ENCODE measurements at regions not wholly inside any gene's neighbourhood (a gene's known extent, or its start where the extent isn't known, plus 50 kb on each side); places are given as distances from the start of the nearest gene placed in this dataset.

DNA sequence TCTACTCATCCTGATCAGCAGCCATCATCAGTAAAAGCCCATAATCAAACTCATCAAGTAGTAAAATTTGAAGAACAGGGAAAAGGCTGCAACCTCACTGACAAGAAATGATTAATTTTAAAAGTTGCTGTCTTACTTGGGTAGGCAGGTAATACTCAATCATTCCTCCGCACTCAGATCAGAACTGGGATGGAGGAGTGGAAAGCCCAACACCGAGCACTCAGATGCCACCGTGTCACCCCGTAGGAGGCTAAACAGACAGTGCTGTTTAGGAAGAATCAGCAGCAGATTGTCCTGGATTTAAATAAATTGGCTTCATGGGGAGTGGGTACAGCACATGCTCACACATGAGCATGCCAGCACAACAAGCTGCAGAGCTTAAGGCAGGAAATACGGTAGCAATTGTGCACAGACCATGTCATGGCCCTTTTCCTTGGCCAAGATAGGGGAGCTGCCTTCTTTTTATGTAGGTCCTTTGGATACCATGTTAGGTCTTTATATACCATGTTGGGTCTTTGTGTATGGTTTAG lies 92.6 kb upstream of the CDH6 start:
- no peak for DNase-seq (ENCODE audit: low spot score)
- TF ChIP-seq, protein P1, sequence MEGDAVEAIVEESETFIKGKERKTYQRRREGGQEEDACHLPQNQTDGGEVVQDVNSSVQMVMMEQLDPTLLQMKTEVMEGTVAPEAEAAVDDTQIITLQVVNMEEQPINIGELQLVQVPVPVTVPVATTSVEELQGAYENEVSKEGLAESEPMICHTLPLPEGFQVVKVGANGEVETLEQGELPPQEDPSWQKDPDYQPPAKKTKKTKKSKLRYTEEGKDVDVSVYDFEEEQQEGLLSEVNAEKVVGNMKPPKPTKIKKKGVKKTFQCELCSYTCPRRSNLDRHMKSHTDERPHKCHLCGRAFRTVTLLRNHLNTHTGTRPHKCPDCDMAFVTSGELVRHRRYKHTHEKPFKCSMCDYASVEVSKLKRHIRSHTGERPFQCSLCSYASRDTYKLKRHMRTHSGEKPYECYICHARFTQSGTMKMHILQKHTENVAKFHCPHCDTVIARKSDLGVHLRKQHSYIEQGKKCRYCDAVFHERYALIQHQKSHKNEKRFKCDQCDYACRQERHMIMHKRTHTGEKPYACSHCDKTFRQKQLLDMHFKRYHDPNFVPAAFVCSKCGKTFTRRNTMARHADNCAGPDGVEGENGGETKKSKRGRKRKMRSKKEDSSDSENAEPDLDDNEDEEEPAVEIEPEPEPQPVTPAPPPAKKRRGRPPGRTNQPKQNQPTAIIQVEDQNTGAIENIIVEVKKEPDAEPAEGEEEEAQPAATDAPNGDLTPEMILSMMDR (IDR thresholded peaks at IDR 0.05; ENCODE audit: poor library complexity, severe bottlenecking): no peak
- peaks cover 20% of the 10 kb centered on the region for H3K27me3 ChIP-seq (ENCODE audit: insufficient read depth, poor library complexity, severe bottlenecking)
- no peak overlapping the region for H3K4me3 ChIP-seq (ENCODE audit: severe bottlenecking)
- peaks cover 3% of the 10 kb centered on the region for H3K4me1 ChIP-seq (ENCODE audit: insufficient read depth, poor library complexity, severe bottlenecking)
- H3K36me3 ChIP-seq (ENCODE audit: low read depth): no peaks in the 10 kb centered on the region
- H3K9me3 ChIP-seq (ENCODE audit: severe bottlenecking): no peaks in the 10 kb centered on the region
- no peak for ATAC-seq (ENCODE audit: low read depth)
- H3K27ac ChIP-seq (ENCODE audit: poor library complexity, severe bottlenecking): no peak overlapping the region

DNA sequence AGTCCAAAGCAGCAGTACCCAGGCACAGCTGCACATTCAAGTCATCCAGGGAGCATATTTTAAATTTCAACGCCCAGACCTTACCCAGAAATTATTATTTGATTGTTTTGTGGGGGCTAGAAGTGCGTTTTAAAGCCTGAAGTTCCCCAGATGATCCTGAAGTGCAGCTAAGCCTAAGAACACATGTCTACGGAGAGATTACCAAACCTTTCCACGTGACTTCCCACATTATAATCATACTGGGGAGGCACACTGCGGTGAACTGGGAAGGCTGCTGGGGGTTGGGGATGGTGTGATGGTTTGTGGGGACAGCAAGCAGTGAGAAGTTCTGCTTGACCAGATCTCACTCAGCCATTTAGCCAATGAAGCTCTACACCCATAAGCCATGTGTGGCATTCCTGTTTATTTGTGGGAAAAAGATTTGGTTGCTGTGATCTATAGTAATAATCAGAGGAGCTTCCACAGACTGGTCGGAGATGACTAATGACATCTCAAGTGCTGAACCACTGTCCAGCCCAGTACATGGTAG lies 93.4 kb upstream of the CDH6 start:
- Histone ChIP-seq H3K27ac (ENCODE audit: poor library complexity, severe bottlenecking) (no peak overlapping the region), H3K36me3 (ENCODE audit: low read depth) (no peaks in the 10 kb centered on the region), H3K4me1 (ENCODE audit: insufficient read depth, poor library complexity, severe bottlenecking) (peaks cover 3% of the 10 kb centered on the region), H3K27me3 (ENCODE audit: insufficient read depth, poor library complexity, severe bottlenecking) (peaks cover 20% of the 10 kb centered on the region), H3K9me3 (ENCODE audit: severe bottlenecking) (no peaks in the 10 kb centered on the region), H3K4me3 (ENCODE audit: severe bottlenecking) (no peak overlapping the region)
- TF ChIP-seq, protein P1 (IDR thresholded peaks at IDR 0.05; ENCODE audit: poor library complexity, severe bottlenecking): no peak
- ATAC-seq (ENCODE audit: low read depth) (no peak), DNase-seq (ENCODE audit: low spot score) (no peak)

DNA sequence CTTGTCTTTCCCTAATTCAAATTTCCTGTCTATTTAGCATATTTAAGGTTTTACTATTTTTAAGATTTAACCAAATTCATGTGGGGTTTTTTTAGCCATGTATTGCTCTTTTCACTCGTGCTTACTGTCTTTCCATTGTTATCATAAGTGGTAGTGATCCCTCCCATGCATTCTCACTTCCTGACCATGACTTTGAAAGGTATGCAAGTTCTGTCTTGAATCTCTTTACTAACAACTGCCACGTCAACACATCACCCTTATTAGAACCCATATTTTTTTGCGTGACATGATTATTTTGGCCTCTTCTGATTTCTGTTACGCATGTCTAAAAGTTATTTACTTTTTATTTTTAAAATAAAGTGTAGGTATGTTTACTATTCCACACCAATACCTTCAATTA lies 94.7 kb upstream of the CDH6 start:
- TF ChIP-seq, protein P1 (IDR thresholded peaks at IDR 0.05; ENCODE audit: poor library complexity, severe bottlenecking): no peak
- no peak for ATAC-seq (ENCODE audit: low read depth)
- no peak overlapping the region for H3K4me3 ChIP-seq (ENCODE audit: severe bottlenecking)
- peaks cover 24% of the 10 kb centered on the region for H3K27me3 ChIP-seq (ENCODE audit: insufficient read depth, poor library complexity, severe bottlenecking)
- H3K36me3 ChIP-seq (ENCODE audit: low read depth): no peaks in the 10 kb centered on the region
- no peaks in the 10 kb centered on the region for H3K9me3 ChIP-seq (ENCODE audit: severe bottlenecking)
- H3K27ac ChIP-seq (ENCODE audit: poor library complexity, severe bottlenecking): no peak overlapping the region
- no peak for DNase-seq (ENCODE audit: low spot score)
- H3K4me1 ChIP-seq (ENCODE audit: insufficient read depth, poor library complexity, severe bottlenecking): peaks cover 3% of the 10 kb centered on the region

DNA sequence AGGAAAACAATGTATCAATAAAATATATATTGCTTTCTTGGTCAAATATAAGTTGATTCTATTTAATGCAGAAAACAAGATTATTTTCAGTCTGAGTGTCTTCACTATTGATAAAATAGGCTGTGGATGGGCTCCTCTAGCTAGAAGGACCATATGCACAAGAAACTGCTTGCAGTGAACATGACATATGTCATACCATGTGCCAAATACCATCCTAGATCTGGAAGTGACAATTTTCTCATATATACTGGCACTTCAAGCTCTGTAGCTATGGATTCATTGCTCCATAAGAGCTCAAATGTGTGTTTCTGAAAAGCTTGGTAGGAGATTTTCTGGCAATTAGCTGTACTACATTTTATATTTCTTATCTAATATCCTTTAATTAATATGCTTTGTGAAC lies 95.6 kb upstream of the CDH6 start:
- no peak overlapping the region for H3K4me3 ChIP-seq (ENCODE audit: severe bottlenecking)
- H3K36me3 ChIP-seq (ENCODE audit: low read depth): no peaks in the 10 kb centered on the region
- peaks cover 3% of the 10 kb centered on the region for H3K4me1 ChIP-seq (ENCODE audit: insufficient read depth, poor library complexity, severe bottlenecking)
- H3K27me3 ChIP-seq (ENCODE audit: insufficient read depth, poor library complexity, severe bottlenecking): peaks cover 21% of the 10 kb centered on the region
- no peak overlapping the region for H3K27ac ChIP-seq (ENCODE audit: poor library complexity, severe bottlenecking)
- ATAC-seq (ENCODE audit: low read depth) (no peak), DNase-seq (ENCODE audit: low spot score) (no peak)
- TF ChIP-seq, protein P1 (IDR thresholded peaks at IDR 0.05; ENCODE audit: poor library complexity, severe bottlenecking): no peak
- H3K9me3 ChIP-seq (ENCODE audit: severe bottlenecking): no peaks in the 10 kb centered on the region

DNA sequence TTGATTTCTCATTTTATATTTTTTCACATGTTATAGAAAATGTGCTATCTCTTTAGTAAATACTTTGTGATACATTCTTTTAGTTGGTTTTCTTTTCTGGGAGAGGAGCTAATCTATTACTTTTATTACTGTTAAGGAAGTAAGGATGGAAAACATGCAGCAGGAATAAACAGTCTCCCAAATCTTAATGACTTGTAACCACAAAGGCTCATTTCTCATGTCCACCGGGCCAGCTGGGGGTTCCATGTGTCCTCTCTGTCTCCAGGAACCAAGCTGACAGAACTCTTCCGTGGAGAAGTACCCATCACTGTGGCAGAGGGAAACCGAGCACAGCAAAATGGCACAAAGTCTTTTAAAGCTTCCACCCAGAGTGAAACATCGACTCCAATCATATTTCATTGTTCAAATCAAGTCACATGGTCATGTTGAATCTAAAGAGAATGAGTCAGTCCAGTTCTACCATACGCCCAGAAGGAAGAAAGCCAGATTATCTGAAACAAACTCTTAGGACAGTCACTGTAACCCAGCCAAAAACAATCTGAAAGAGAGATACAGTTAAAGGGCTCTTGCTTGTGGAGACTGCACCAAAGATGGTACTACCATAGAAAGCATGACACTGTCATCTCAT lies 97.1 kb upstream of the CDH6 start:
- Histone ChIP-seq H3K4me1 (ENCODE audit: insufficient read depth, poor library complexity, severe bottlenecking) (peaks cover 3% of the 10 kb centered on the region), H3K36me3 (ENCODE audit: low read depth) (no peaks in the 10 kb centered on the region), H3K9me3 (ENCODE audit: severe bottlenecking) (no peaks in the 10 kb centered on the region), H3K27ac (ENCODE audit: poor library complexity, severe bottlenecking) (no peak overlapping the region), H3K4me3 (ENCODE audit: severe bottlenecking) (no peak overlapping the region), H3K27me3 (ENCODE audit: insufficient read depth, poor library complexity, severe bottlenecking) (peaks cover 15% of the 10 kb centered on the region)
- DNase-seq (ENCODE audit: low spot score): no peak
- ATAC-seq (ENCODE audit: low read depth): no peak
- TF ChIP-seq, protein P1 (IDR thresholded peaks at IDR 0.05; ENCODE audit: poor library complexity, severe bottlenecking): no peak
